H7 (cell line): ENCODE measurements at regions not wholly inside any gene's neighbourhood (a gene's known extent, or its start where the extent isn't known, plus 50 kb on each side); places are given as distances from the start of the nearest gene placed in this dataset.
"Not testable (repeated sequence)": the region's sequence is repeated elsewhere in the genome, so short reads cannot be mapped to it uniquely, and the experiment has no call there.

Experiments
- DNase-seq: peaks from one replicate; pipeline ENCODE4 v3.0.0; 2012
- H3K27me3 ChIP-seq: 2 replicates; pipeline ENCODE4 v1.6.0; 2011; ENCODE audit warnings: mild to moderate bottlenecking, low read length; ENCODE audit not compliant: control insufficient read depth, insufficient read depth
- H3K36me3 ChIP-seq: replicated peaks from 2 replicates; pipeline ENCODE4 v1.5.1; 2011; ENCODE audit warnings: low read length; ENCODE audit not compliant: control insufficient read depth, insufficient read depth
- H3K4me3 ChIP-seq: 2 replicates; pipeline ENCODE4 v1.5.1; 2011; ENCODE audit warnings: low read depth, mild to moderate bottlenecking, control low read depth, low read length, moderate library complexity; ENCODE audit not compliant: insufficient read depth

GRCh38 chr5:62824936-62825335 is 246.3 kb downstream of the LRRC70 start:
- Histone ChIP-seq H3K36me3 (no peaks in the 10 kb centered on the region), H3K27me3 (no peaks in the 10 kb centered on the region), H3K4me3 (no peak overlapping the region)
- no peak for DNase-seq

GRCh38 chr5:62817043-62817442 is 238.4 kb downstream of the LRRC70 start:
- not testable (repeated sequence) for H3K4me3 ChIP-seq, H3K27me3 ChIP-seq, H3K36me3 ChIP-seq
- peak; percentile 31 for DNase-seq

GRCh38 chr5:62814991-62815390 is 236.4 kb downstream of the LRRC70 start:
- Histone ChIP-seq H3K4me3 (no peak overlapping the region), H3K27me3 (no peaks in the 10 kb centered on the region), H3K36me3 (no peaks in the 10 kb centered on the region)
- DNase-seq = no peak

GRCh38 chr5:62812621-62813255 is 234.1 kb downstream of the LRRC70 start:
- no peaks in the 10 kb centered on the region for H3K36me3 ChIP-seq
- no peaks in the 10 kb centered on the region for H3K27me3 ChIP-seq
- H3K4me3 ChIP-seq = no peak overlapping the region
- no peak for DNase-seq

- not testable (repeated sequence) for DNase-seq, H3K36me3 ChIP-seq, H3K4me3 ChIP-seq, H3K27me3 ChIP-seq
These were observed 226.2 kb downstream of the LRRC70 start for GRCh38 chr5:62804819-62805218.

GRCh38 chr5:62795926-62796325 is 217.3 kb downstream of the LRRC70 start:
- H3K4me3 ChIP-seq = no peak overlapping the region
- H3K36me3 ChIP-seq = no peaks in the 10 kb centered on the region
- no peak for DNase-seq
- H3K27me3 ChIP-seq = no peaks in the 10 kb centered on the region

- Histone ChIP-seq H3K36me3 (no peaks in the 10 kb centered on the region), H3K27me3 (no peaks in the 10 kb centered on the region), H3K4me3 (no peak overlapping the region)
- no peak for DNase-seq
These were observed 215.8 kb downstream of the LRRC70 start for GRCh38 chr5:62794456-62794855.

GRCh38 chr5:62791059-62791458 is 212.4 kb downstream of the LRRC70 start:
- peak; percentile 29 for DNase-seq
- Histone ChIP-seq H3K4me3 (no peak overlapping the region), H3K36me3 (no peaks in the 10 kb centered on the region), H3K27me3 (no peaks in the 10 kb centered on the region)

- no peak for DNase-seq
- H3K4me3 ChIP-seq = no peak overlapping the region
- no peaks in the 10 kb centered on the region for H3K36me3 ChIP-seq
- H3K27me3 ChIP-seq = no peaks in the 10 kb centered on the region
These were observed 211.7 kb downstream of the LRRC70 start for GRCh38 chr5:62790348-62790747.

GRCh38 chr5:62786099-62786498 is 207.5 kb downstream of the LRRC70 start:
- Histone ChIP-seq H3K36me3 (no peaks in the 10 kb centered on the region), H3K27me3 (no peaks in the 10 kb centered on the region), H3K4me3 (no peak overlapping the region)
- DNase-seq = no peak

- DNase-seq = no peak
- no peaks in the 10 kb centered on the region for H3K36me3 ChIP-seq
- no peak overlapping the region for H3K4me3 ChIP-seq
- no peaks in the 10 kb centered on the region for H3K27me3 ChIP-seq
These were observed 207.0 kb downstream of the LRRC70 start for GRCh38 chr5:62785588-62785987.

GRCh38 chr5:62783374-62784057 is 204.9 kb downstream of the LRRC70 start:
- Histone ChIP-seq H3K36me3 (no peaks in the 10 kb centered on the region), H3K27me3 (no peaks in the 10 kb centered on the region), H3K4me3 (no peak overlapping the region)
- DNase-seq = no peak

- DNase-seq = peak; percentile 67
- Histone ChIP-seq H3K36me3 (no peaks in the 10 kb centered on the region), H3K27me3 (no peaks in the 10 kb centered on the region), H3K4me3 (no peak overlapping the region)
These were observed 202.3 kb downstream of the LRRC70 start for GRCh38 chr5:62780888-62781287.

GRCh38 chr5:62780230-62780629 is 201.6 kb downstream of the LRRC70 start:
- DNase-seq = no peak
- no peaks in the 10 kb centered on the region for H3K36me3 ChIP-seq
- H3K4me3 ChIP-seq = no peak overlapping the region
- no peaks in the 10 kb centered on the region for H3K27me3 ChIP-seq

- Histone ChIP-seq H3K36me3 (no peaks in the 10 kb centered on the region), H3K27me3 (no peaks in the 10 kb centered on the region), H3K4me3 (no peak overlapping the region)
- DNase-seq = peak; percentile 80
These were observed 200.4 kb downstream of the LRRC70 start for GRCh38 chr5:62779010-62779422.
